ENCODE measurements at regions not wholly inside any gene's neighbourhood (a gene's known extent, or its start where the extent isn't known, plus 50 kb on each side); places are given as distances from the start of the nearest gene placed in this dataset.

DNA sequence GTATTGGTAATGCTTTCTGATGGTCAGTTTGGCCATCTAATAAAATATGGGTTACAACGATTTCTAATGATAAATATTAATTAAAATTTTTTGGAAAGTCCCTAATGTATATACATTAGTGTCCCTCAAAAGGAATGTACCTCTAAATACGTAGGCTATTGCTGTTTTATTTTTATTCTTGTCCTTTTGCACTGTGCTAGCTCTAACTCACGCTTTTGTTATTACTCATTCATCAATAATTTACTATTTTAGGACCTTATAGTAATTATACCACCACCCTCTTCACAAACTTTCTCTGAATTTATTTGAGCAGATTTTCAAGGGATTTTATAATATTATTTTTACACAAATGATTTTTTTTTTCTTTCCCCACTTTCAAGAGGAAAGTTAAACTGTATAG lies 795.9 kb upstream of the PCDH9 start:
- FAIRE-seq: no peak
- no peak for DNase-seq (ENCODE audit: extremely low spot score, insufficient read length, low read depth)

DNA sequence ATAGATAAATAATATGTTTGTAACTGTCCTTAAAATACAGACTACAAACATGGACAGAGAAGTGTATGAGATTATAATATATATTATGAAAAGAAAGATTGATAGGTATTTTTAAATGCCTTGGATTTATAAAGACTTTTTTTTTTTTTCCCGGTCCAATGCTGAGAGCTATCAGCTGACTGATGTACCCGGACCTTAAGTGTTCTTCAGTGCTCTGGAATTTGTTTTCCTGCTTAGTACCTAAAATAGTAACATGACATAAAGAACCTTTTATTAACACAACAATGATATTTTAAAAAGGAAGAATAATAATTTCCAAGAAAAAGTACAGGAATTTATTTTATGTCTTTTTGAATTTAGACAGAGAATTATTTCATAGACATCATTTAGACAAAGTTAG lies 795.5 kb upstream of the PCDH9 start:
- DNase-seq (ENCODE audit: extremely low spot score, insufficient read length, low read depth) (no peak), FAIRE-seq (no peak)

DNA sequence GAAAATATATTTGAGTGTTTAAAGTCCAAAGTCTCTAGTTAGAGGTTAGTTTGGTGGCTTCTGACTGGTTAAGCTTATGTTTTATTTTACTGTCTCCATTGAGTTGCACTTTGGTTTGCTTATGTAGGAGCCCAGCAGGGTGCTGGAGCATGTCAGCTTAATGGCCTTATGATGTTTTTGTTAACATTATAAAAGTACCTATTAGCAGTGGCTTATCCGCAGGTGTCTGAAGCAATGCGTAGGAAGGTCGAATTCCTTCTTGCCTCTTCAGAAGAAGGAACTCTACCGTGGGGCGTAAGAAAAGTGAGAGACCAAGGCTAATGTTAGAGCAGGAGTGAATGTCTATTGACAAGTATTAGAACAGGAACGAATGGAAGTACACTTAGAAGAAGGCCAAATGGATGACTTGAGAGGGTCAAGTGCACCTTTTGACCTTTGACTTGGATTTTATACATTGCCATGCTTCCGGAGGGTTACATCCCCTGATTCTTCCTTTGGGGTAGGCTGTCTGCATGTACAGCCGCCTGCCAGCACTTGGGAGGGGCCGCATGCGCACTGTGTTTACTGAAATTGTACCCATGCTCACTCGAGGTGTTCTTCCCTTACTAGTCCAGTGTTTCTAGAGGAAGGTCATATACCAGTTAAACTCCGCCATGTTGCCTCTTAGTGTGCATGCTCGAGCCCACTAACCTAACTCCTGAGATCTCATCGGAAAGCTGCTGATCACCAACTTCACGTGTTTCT lies 793.9 kb upstream of the PCDH9 start:
- FAIRE-seq (no peak), DNase-seq (ENCODE audit: extremely low spot score, insufficient read length, low read depth) (no peak)

DNA sequence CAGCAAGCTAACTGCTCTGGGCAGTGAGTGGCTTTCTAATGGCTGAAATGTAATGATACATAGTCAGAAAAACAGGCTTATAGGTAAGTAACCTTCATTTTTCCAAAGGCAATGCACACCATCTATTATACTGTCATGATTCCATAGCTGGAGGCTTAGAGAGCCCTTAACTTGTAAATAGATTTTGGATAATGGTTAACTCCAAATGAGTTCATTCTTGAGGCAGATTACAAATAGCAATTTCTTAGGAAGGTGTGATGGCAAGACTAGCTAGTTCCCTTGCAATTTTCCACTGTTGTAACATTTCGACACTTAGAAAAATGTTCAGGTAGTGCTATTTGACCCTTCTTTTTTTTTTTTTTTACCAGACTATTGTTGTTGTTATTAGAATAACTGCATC lies 789.8 kb upstream of the PCDH9 start:
- FAIRE-seq (no peak), DNase-seq (ENCODE audit: extremely low spot score, insufficient read length, low read depth) (no peak)

DNA sequence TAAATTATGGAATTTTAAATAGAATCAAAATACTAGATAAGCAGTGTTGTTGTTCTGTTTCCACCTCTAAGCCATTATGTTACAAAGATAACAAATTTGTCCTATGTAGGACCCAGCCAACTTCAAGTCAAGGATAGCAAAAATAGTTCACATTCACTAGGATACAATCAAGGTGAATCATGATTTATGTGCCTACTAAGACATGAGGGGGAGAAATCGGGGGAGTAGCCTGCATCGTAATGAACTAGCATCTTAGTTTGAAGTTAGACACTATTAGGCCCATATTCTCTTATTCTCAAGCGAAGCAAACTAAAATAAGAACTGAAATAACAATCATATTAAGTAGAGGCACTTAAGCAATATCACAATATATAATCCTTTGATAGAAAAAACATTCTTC lies 779.4 kb upstream of the PCDH9 start:
- FAIRE-seq (no peak), DNase-seq (ENCODE audit: extremely low spot score, insufficient read length, low read depth) (no peak)

DNA sequence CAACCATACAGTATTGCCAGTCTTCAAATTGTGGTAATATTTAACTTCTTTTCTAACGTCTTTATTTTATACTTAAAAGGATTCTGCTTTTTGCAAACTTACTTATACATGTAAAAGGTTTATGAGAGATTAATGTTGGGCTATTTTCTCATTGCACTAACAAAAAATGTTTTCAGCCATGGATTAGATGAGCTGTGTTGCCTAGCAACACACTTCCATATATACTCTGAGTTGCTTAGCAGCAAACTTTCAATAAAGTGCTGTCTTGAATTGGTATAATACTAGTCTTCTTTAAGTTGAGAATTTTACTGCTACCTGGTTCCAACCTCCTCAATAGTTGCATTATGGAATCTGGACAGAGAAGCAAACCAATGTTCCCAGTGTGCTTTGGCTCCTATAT lies 777.4 kb upstream of the PCDH9 start:
- DNase-seq (ENCODE audit: extremely low spot score, insufficient read length, low read depth) (no peak), FAIRE-seq (no peak)

DNA sequence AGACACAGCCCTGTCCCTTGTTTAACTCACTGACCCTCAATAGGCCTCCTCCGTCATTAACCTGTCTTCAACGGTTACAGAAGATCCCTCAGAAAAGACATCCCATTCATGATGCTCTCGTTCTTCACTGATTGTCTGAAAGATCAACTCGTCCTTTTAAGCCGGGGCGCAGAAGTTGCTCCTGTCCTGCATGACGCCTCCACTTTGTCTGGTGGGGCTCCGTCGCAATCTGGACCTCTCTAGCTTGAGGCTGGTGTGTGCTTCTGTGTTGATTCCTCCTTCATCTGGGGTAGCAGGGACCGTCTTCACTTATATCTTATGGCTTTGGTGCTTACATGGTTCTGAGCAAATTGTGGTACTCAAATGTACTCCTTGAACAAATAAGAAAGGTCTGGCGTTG lies 766.0 kb upstream of the PCDH9 start:
- DNase-seq (ENCODE audit: extremely low spot score, insufficient read length, low read depth) (no peak), FAIRE-seq (no peak)

DNA sequence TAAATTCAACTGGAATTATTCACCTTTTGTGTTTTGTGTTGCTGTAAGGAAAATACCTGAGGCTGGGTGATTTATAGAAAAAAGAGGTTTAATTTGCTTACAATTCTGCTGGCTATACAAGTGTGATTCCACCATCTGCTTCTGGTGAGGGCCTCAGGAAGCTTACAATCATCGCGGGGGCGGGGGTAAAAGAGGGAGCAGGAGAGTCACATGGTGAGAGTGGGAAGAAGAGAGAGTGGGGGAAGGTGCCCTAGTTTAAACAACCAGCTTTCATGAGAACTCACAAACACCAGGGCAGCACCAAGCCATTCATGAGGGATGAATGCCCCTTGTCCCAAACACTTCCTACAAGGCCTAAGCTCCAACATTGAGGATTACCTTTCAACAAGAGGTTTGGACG lies 760.7 kb upstream of the PCDH9 start:
- no peak for FAIRE-seq

DNA sequence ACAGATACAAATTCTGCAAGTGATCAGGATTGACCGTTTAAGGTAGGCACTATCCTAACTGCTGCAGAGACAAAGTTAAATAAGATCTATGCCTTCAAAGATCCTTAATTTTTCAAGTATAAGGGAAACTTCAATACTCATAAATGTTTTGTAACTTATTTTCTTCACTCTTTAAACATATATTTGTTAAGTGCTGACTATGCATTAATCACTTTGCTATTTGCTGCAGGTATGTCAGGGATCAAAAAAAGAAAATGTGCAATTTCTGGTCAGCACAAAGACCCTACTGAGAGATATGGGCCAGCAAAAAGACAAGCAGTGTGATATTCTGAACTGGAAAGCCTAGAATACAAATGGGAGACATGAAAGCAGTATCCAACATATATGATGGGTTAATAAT lies 756.1 kb upstream of the PCDH9 start:
- DNase-seq (ENCODE audit: extremely low spot score, insufficient read length, low read depth) (no peak), FAIRE-seq (no peak)

More for the DNA sequence above, 760.7 kb upstream of the PCDH9 start:
- DNase-seq (ENCODE audit: extremely low spot score, insufficient read length, low read depth): no peak

DNA sequence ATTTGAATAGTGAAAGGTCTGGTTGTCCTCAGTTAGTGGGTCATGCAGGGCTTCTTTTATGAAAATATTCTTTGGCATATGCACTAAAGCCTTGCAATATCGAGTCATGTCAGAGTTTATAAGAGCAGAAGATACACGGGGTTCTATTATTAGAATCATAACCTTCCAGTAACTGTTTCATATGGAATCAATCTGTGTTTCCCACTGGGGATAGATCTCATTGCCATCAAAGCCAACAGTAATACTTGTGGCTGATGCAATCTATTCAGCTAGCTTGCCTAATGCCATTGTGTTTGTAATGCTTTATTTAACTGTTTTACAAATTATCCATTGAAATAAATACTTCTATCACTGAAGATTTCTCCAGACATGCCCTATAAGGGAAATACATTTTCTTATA lies 746.9 kb upstream of the PCDH9 start:
- FAIRE-seq (no peak), DNase-seq (ENCODE audit: extremely low spot score, insufficient read length, low read depth) (no peak)

DNA sequence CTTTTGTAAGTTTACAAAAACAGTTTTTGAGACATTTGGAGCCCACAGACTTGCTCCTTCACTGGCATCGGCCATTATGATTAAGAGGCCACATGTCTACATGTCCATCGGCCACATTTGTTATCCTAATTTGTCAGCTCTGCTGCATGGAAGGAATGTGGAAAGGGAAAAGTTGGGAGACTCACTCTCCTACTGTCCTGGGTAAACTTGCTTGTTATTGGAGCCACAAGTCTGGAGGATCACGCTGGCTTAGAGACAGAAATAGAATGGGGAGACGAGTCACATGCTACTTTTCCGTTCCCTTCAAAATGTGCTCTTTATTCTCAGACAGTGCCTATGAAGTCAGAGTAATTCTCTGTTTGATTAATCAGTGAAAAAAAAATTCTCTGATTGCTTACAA lies 741.2 kb upstream of the PCDH9 start:
- no peak for FAIRE-seq

DNA sequence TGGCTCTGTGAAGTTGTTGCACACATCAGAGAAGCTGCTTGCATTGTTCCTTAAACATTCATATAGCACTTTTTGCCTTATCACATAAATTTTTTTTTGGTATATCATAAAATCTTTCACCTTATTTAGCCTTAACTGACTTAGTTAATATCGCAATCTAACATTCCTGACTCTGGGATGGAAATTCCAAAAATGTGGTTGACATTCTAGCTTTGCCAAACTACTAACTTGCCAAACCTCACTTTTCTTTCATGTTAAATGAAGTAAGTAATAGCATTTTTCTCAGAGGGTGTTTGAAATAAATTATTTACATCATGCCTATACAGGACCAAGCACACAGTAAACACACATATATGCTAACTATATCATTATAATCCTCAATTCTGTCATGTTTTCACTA lies 736.9 kb upstream of the PCDH9 start:
- no peak for FAIRE-seq

More for the DNA sequence above, 741.2 kb upstream of the PCDH9 start:
- no peak for DNase-seq (ENCODE audit: extremely low spot score, insufficient read length, low read depth)

DNA sequence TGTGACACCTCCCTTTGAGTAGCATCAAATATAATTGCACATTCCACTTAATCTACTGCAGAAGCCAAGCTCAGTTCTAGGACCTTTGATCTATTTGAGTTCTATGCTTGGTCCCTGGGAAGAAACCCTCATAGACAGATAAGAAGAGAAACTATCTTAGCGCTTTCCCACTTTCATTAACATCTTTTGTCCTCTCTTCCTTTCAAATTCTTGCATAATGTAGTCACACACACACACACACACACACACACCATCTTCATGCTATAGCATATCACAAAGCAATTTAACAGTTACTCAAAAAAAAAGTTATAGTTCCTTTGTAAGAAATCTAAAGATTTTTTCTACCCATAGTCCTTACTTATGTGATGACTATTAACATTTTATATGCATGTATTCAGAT lies 735.9 kb upstream of the PCDH9 start:
- FAIRE-seq (no peak), DNase-seq (ENCODE audit: extremely low spot score, insufficient read length, low read depth) (no peak)

More for the DNA sequence above, 736.9 kb upstream of the PCDH9 start:
- no peak for DNase-seq (ENCODE audit: extremely low spot score, insufficient read length, low read depth)

DNA sequence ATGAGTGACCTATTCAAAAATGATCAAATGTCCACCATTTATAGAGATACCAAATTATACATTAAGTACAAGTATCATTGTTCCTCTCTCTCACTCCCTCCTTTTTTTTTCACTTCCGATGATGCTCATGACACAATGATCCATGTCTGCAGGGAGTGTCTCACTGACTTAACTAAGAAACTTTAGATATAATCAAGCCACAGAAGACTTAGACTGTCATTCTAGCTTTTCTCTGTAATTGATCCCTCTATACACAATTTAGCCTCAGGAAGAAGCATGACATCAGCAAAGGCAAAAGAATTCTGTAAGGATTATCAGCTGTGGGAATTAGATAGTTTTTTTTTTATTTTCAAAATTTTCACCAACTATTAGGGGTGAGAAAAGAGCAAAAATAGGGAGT lies 734.9 kb upstream of the PCDH9 start:
- no peak for DNase-seq (ENCODE audit: extremely low spot score, insufficient read length, low read depth)
- no peak for FAIRE-seq

DNA sequence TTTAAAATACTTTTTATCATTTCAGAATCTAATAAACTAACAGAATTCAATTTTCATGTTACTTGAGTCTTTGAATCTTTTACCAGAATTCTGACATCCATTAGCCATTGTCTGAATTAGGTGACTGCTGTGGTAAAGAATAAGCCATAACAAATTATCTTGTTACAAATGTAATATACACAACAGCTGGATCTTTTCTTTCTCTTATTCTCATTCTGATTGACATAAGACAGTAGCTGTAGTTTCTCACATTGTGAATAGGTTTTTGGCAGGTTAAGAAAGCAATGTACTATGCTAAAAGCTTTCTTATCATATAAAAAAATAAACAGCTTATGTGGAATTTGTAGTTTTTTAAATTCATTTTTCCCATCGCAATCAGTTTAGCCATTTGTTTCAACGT lies 734.0 kb upstream of the PCDH9 start:
- no peak for DNase-seq (ENCODE audit: extremely low spot score, insufficient read length, low read depth)
- no peak for FAIRE-seq

DNA sequence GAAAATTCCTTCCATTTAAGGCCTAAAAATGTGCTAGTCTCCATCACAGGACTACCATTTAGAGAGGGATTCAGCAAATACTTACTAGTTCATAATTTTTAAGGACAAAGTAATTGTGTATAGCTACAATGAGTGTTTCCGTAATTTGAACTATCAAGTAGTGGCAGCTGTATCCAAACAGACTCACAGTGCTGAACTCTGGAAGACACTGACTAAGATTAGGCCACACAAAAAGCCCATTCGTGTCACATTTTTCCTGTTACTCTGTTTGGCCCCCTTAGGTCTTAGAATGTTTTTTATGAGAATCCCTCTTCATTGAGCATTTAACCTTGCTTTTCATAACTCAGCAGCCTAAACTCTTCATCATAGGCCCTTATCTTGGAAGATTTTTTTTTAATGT lies 731.2 kb upstream of the PCDH9 start:
- FAIRE-seq (no peak), DNase-seq (ENCODE audit: extremely low spot score, insufficient read length, low read depth) (no peak)

DNA sequence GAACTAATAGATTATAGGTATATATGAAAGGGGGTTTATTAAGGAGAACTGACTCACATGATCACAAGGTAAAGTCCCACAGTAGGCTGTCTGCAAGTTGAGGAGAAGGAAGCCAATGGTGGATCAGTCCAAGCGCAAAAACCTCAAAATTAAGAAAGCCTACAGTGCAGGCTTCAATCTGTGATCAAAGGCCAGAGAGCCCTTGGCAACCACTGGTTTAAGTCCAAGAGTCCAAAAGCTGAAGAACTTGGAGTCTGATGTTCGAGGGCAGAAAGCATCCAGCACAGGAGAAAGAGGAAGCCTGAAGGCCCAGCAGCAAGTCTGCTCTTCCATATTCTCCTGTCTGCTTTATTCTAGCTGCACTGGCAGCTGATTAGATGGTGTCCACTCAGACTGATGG lies 721.3 kb upstream of the PCDH9 start:
- DNase-seq (ENCODE audit: extremely low spot score, insufficient read length, low read depth) (no peak), FAIRE-seq (no peak)

DNA sequence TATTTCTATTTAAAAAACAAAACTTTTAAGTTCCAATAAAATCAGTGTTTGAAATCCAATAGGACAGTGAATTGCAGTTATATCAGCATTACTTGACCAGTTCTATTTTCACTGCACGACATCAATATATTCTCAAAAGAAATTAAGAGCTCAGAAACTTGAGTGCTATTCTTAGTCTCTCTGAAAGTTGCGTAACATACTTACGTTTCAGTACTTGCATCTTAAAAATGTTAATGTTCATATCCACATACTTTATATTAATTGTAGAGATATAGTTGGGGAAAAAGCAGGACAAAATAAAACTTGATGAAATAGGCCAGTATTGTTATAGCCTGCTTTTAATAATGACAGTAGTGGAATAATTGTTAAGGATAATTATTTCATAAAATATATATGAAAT lies 720.5 kb upstream of the PCDH9 start:
- DNase-seq (ENCODE audit: extremely low spot score, insufficient read length, low read depth) (no peak), FAIRE-seq (no peak)

DNA sequence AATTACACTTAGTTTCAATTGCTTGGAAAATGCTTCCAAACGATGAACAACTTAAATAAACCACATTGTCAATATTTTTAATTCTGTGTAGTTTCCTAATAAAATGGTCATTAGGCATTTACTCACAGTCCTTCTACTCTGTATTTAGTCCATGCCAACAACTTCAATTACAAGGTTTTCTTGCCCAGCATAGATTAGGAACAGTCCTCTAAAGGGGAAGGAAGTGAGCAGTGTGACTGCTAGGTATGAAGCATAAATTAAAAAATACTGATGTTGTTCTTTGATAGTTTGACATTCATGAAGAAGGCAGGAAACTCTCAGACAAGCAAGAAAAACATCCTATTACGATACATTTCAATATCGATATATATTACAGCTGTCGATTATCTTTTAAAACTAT lies 716.0 kb upstream of the PCDH9 start:
- DNase-seq (ENCODE audit: extremely low spot score, insufficient read length, low read depth) (no peak), FAIRE-seq (no peak)

DNA sequence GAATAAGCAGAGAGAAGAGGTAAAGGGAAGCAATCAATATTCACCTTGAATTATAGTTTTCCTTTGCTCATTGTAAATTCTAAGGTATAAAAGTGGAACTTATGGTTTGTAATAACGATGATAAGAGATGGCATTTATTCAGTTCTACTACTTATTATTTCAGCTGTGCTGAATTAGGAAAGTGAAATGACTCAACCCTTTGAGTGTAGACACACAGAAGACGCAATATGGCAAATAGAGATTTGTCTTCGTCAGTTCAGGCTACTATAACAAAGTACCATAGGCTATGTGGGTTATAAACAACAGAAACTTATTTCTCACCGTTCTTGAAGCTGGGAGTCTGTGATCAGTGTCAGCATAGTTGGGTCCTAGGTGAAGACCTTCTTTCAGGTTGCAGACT lies 713.0 kb upstream of the PCDH9 start:
- no peak for FAIRE-seq

DNA sequence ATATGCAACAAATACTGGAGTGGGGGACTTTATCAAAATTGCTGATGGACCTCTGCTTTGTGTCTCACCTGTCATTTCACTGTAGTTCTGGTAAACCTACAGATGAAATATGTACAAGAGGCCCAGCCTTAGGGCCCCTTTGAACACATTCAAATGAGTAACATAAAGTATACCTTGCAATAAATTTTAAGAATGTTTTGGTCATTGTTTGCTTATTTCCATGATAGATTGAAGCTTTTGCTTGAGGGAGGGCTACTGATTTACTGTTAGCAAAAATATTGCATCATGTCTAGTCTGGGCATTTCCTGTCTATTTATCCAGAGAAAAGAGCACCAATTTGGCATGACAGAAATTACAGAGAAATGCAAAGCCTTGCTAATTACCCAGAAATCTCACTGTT lies 705.5 kb upstream of the PCDH9 start:
- DNase-seq (ENCODE audit: extremely low spot score, insufficient read length, low read depth) (no peak), FAIRE-seq (no peak)

More for the DNA sequence above, 713.0 kb upstream of the PCDH9 start:
- DNase-seq (ENCODE audit: extremely low spot score, insufficient read length, low read depth): no peak

DNA sequence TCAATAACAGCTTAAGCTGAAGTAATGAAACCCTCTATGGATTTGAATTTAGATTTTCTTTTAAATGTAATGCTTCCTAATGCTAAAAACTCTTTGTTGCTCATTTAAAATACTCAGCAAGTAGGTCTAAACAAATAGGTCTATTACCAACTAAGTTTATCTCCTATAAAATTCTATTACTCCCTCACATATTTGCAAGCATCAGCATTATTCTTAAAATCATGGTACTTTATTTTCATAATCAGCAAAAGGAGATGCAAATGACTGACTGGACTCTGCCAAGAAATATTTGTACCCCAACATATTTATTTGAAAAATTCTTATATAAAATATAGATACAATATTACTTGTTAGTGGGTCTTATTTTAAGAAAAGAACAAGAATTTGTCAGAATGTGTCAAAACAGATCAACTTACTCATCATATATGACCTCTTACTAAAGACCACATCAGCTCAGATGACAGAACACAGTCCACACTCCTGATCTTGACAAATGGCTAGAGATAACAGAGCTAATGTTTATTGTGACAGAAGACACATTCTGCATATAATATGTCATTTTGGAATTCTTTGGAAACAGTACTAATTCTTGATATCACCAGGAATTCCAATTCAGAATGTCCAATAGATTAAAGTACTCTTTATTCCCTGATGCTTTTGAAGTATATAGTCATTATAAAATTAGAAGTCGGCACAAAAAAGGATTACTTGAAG lies 704.6 kb upstream of the PCDH9 start:
- FAIRE-seq: no peak

More for the DNA sequence above, 704.6 kb upstream of the PCDH9 start:
- no peak for DNase-seq (ENCODE audit: extremely low spot score, insufficient read length, low read depth)
